Prostate gland (tissue), 2 donors: ENCODE measurements at regions not wholly inside any gene's neighbourhood (a gene's known extent, or its start where the extent isn't known, plus 50 kb on each side); places are given as distances from the start of the nearest gene placed in this dataset.
"Not testable (repeated sequence)": the region's sequence is repeated elsewhere in the genome, so short reads cannot be mapped to it uniquely, and the experiment has no call there.

Experiments used
- POLR2A ChIP-seq: fragments of 450-650 bp; IDR thresholded peaks from one replicate; pipeline ENCODE4 v1.6.1; 2016; ENCODE audit warnings: antibody characterized with exemption, mild to moderate bottlenecking
- POLR2AphosphoS5 ChIP-seq: sonication (generic); formaldehyde crosslinking; IDR thresholded peaks from one replicate; pipeline ENCODE4 v1.6.1; 2017; ENCODE audit warnings: antibody characterized with exemption
- TF ChIP-seq, protein P1 (sequence below), 4 experiments: fragments of 200-600 bp in 2 of 4; fragments of 450-650 bp in 2 of 4; sonication (generic) in 2 of 4; IDR thresholded peaks; 1 replicate in 3 of 4; 2 replicates in 1 of 4; pipeline ENCODE4 v1.5.1; 2016 to 2019; ENCODE audit warnings: antibody characterized with exemption in 4 of 4, mild to moderate bottlenecking in 2 of 4, moderate library complexity in 2 of 4

DNA sequence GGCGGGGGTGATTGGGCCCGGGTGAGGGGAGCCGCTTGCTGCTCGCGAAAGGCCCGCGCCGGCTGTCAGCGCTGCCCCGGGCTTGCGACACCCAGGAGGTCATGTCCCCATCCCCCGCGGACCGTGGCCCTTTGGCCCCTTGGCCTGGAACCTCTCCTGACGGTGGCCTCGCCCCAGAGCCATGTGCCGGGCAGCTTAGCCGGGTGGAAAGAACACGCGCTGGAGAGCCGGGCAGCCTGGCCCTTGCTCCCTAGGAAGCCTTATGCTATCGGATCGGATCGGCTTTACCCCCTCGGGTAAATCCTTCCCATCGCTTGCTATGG is 55.4 kb upstream of the PLGLB1 start:
- TF ChIP-seq, protein P1, sequence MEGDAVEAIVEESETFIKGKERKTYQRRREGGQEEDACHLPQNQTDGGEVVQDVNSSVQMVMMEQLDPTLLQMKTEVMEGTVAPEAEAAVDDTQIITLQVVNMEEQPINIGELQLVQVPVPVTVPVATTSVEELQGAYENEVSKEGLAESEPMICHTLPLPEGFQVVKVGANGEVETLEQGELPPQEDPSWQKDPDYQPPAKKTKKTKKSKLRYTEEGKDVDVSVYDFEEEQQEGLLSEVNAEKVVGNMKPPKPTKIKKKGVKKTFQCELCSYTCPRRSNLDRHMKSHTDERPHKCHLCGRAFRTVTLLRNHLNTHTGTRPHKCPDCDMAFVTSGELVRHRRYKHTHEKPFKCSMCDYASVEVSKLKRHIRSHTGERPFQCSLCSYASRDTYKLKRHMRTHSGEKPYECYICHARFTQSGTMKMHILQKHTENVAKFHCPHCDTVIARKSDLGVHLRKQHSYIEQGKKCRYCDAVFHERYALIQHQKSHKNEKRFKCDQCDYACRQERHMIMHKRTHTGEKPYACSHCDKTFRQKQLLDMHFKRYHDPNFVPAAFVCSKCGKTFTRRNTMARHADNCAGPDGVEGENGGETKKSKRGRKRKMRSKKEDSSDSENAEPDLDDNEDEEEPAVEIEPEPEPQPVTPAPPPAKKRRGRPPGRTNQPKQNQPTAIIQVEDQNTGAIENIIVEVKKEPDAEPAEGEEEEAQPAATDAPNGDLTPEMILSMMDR (IDR thresholded peaks at IDR 0.05) = not testable (repeated sequence)
- TF ChIP-seq POLR2A, POLR2AphosphoS5: not testable (repeated sequence)
